ENCODE measurements at regions not wholly inside any gene's neighbourhood (a gene's known extent, or its start where the extent isn't known, plus 50 kb on each side); places are given as distances from the start of the nearest gene placed in this dataset.

GRCh38 chr3:148223266-148223665 lies 474.4 kb upstream of the AGTR1 start:
- no peak for TF ChIP-seq CTCF (IDR thresholded peaks at IDR 0.05; ENCODE audit: insufficient read depth, low read length, poor library complexity, severe bottlenecking)
- no peak for TF ChIP-seq EZH2phosphoT487 (conservative IDR thresholded peaks at IDR 0.05; ENCODE audit: low read length)
